ENCODE measurements at regions not wholly inside any gene's neighbourhood (a gene's known extent, or its start where the extent isn't known, plus 50 kb on each side); places are given as distances from the start of the nearest gene placed in this dataset.

DNA sequence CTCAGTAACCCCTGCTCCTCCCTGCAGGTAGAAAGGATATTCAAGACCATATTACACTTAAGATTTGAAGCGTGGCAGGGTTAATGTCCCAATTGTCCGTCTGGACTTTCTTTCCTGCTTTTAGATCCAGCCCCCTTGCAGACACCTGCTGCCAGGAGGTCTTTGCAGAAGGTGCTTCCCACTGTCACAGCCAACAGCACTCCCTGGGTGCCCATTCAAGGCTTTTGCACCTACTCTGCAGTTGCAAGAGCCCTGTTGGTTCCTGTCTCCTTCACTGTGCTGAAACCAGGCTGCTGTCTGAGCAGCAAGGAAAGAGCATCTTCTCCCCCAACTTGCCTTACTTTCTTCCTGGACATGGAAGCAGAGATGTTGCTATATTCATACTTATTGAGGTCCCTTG, 1043.0 kb upstream of the POU3F3 start:
- DNase-seq (ENCODE audit: low read depth in 3 of 3) = no peak

DNA sequence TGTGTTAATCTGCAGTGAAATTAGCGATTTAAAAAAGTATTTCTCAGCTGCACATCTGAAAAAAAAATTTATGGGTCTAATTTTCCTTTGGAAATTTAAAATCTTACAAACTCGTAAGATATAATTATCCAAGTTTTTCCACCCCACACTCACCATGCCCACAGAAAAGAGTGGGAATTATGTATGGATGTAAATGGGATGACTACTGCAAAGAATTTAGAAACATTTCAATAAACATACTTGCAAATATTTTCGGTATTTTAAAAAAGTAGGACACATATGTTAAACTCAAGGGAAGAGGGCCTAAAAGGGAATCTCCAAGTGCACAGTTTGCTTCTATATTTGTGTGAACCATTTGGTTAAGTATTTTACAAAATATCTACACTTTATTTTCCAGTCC, 1039.9 kb upstream of the POU3F3 start:
- DNase-seq (ENCODE audit: low read depth in 3 of 3) = no peak

DNA sequence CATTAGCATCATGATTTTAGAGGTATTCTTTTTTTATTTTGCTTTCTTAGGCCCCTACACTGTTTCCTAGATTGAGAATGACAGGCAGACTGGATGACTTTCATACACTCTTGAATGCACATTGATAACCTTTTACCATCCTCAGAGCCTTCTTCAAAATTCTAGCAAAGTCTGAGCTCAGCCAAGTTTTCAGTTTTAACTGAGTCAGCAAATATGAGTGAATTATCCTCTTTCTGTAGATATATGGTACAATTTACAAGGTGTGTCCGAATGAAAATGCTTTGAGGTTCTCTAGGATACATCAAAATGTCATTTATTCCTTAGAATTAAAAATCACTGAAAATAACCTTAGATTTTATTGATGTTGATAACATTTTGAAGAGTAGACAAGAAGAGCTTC, 1038.2 kb upstream of the POU3F3 start:
- no peak for DNase-seq (ENCODE audit: low read depth in 3 of 3)

DNA sequence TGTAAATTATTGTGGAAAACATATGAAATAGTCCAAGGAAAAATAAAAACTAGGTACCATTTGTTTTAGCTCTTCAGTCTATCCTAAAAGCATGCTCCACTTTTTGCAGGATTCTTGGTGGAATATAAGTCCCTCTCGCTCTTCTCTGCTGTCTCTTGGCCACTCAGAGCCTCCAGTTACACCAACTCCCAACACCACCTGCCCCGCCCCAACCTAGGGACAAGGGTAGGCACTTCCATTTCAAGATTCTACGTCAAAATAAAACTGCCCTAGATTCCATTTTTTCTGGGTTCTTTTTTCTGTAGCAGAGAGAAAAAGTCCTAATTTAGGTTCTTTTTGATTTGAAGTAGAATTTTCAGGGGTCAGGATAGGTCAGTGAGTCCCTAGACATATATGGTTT, 1036.2 kb upstream of the POU3F3 start:
- no peak for DNase-seq (ENCODE audit: low read depth in 3 of 3)

DNA sequence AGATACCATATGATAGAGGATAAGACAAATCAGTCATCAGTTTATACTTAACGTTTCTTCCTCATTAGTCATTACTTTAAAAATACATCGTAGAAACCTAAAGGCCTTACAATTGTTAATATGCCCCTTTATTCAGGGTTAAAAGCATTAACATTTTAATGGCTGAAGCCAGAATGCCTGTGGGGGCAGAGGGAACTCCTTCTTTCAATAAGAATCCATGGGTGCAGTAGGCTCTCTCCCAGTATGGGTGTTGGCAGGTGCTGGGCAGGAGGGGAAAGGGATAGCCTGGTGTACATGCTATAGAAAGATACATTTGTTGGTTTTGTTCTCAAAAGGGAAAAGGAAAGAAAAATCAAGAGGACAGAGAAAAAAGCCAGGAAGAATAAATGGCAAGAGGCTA, 1035.7 kb upstream of the POU3F3 start:
- DNase-seq (ENCODE audit: low read depth in 3 of 3) = no peak

DNA sequence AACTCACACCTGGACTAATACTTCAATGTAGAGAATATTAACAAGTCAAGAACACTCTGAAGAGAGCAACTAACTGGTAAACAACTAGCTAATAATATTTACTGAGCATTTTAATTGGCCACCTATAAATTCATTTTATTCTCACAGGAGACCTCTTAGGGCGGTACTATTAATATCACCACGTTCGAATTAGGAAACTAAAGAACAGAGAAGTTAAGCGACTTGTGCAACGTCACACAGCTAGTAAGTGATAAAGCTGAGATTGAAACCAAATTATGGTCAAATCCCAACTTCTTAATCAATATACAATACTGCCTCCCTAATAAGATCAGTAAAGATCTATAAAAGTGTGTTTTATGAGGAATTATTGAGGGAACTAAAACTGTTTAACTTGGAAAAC, 1034.3 kb upstream of the POU3F3 start:
- DNase-seq (ENCODE audit: low read depth in 3 of 3) = no peak

DNA sequence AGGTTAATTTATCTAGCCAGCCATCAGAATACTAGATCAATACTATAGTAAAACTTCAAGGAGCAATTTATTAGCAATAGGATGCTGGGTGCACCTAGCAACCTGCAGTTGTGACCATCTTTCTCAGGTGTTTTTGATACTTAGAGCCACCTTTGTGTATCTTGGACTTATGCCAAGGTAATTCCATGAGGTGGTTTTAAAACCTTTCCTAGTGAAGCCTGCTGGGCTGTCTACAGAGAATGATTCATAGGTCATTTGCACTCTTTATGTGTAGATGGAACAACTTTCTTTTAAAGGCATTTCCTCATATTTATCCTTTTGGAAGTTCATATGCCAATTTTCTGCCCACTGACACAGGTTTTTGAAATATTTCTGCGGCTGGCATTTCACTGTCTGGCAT, 1030.1 kb upstream of the POU3F3 start:
- DNase-seq (ENCODE audit: low read depth in 3 of 3) = no peak

DNA sequence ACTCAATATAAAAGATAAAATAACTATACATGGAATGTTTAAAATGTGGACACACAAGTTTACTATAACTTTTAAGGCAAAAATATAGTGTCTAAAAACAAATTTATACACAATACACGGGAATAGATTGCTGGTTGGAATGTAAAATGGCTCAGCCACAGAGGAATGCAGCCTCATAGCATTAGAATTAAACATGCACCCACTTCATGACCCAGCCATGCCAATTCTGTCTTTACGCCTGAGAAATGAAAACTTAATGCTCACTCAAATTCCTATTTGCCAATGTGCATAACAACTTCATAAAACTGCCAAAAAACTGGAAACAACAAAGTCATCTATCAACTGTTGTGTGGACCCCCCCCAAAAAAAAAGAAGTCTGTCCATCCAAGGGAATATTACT, 1006.6 kb upstream of the POU3F3 start:
- DNase-seq (ENCODE audit: low read depth in 3 of 3) = no peak

DNA sequence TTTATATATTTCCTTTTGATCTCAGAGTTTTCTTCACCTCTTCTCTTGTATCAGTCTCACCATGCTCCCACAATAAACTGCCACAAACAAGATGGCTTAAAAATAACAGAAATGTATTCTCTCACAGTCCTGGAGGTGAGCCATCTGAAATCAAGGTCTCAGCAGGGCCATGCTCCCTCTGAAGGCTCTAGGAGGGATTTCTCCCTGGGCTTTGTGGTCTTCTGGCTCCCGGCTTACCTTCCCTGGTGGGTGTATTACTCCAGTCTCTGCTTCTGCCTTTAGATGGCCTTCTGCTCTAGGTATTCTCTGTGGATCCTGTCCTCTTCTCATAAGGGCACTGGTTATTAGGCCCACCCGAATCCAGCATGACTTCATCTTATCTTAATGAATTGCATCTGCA, 994.7 kb upstream of the POU3F3 start:
- no peak for DNase-seq (ENCODE audit: low read depth in 3 of 3)

DNA sequence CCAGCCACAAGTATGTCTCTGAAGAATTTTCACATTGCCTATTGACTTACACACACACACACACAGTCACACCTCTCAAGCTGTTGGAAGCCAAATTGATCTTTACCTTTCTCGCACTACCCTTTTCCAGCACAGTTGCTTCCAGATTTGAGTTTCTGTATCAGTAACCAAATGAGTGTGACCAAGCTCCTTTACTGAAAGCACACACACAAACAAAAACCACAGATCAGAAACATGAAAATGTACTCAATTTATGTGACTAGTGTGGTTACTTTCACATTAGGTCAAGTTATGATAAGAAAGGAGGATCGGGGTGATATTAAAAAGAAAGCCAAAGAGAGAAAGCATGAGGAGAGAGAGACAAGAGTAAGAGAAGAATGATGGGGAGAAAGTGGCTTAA, 993.9 kb upstream of the POU3F3 start:
- DNase-seq (ENCODE audit: low read depth in 3 of 3) = no peak

DNA sequence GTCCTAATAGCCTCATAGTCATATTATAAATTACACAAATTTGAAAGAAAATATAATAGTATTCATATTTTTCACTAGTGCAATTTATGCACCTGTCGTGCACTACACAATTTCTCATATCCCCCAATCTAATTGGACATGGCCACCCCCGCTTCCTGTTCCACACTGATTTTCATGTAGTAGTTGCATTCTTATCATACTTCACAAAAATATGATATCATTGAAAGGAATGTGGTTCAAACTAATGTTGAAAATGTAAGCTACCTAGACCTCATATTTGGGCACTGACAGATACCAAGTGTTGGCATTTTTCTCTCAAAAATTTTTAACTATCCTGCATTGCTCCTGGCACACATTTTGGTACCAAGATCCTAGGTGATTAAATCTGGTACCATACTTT, 985.5 kb upstream of the POU3F3 start:
- no peak for DNase-seq (ENCODE audit: low read depth in 3 of 3)

DNA sequence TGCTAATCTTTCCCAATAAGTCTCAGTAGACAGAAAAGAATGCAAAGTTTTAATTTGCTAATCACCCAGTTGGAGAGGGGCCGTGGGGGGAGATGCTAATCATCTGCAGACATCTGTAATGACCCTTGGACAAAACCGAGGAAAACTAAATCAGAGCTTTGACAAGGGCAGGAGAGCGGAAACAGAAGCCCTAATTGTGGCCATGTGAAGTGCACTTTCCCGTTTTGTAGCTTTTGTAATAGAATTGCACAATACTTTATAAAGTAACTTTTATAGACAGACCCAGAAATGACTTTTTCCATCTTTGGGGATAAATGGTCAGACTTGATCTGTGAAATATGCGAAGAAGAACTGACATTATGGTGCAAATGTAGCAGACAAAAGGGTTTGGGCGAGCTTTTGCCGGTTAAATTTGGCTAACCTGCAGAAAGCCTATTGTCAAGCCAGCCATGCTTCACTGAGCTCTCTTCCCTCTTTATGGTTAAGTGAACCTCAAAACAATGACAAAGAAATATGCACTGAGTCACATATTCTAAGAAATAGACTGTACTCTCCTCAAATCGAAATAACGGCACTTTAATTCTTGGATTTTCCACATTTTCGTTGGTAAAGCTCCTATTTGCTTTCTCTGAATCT, 980.1 kb upstream of the POU3F3 start:
- no peak for DNase-seq (ENCODE audit: low read depth in 3 of 3)

DNA sequence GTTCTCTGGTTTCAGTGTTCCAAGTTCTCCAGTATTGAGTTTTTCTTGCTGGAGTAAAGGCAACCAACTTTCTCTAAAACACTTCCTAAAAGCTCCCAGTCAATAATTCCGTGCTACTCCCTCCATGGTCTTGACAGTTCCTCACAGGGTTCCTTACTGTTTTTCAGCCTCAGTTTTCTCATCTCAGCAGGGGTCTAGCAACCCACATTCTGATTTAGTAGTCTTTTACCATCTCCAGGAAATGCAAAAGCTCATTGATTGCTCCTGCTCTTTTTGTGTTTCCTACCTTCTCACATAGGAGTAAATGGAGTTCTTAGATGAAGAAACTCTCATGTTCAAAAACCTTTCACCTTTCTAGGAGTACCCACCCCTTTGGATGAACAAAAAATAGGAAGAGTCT, 978.8 kb upstream of the POU3F3 start:
- no peak for DNase-seq (ENCODE audit: low read depth in 3 of 3)

DNA sequence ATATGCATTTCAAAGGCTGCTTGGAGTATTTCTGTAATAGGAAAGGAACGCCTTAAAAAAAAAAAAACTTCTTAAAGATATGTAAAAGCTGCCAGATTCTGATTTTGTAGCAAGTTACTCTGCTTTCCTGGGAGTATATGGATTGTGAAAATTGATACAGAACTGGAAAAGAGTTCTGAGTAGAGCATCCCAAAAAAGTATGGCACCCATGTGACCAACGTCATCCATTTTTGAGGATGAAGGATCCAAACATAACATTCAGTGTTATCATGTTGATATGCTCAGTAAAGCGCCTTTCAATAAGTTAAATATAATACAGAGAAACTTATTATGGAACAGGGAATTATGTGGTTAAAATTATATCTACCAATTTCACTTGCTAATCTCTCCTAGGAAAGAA, 978.4 kb upstream of the POU3F3 start:
- no peak for DNase-seq (ENCODE audit: low read depth in 3 of 3)

DNA sequence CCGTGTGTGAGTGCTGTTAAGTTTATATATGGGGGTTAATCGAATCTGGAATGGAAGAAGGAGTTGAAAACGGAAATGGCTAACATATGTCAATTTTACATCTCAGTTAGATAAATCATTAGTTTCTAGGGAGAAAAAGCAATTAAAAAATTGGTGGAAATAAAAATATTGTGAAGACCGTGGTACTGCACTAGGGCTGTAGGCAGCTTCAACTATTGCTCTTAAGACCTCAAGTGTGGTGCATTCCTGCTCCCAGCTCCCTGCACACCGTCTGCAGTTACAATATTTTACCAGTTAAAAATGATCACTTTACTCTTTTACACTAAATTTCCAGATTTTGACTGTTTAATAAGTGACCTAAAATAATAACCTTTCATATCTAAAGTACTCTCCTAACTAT, 977.3 kb upstream of the POU3F3 start:
- no peak for DNase-seq (ENCODE audit: low read depth in 3 of 3)

DNA sequence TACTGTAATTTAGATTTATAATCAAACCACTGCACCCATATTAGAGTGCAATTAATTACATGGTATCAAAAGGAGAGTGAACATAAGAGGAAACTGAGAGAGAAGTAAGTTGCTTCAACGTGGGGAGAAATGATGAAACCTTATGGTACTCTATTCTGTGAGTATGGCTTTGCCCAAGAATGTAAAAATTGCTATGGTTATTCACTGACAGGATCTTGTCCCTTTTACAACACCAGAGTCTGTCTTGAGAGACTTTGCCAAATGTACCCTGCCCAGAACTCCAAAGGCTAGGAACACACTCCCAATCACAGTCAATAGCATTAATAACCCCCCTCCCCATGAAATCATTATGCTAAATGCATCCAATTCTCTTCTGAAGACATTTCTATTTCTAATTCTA, 974.8 kb upstream of the POU3F3 start:
- no peak for DNase-seq (ENCODE audit: low read depth in 3 of 3)

DNA sequence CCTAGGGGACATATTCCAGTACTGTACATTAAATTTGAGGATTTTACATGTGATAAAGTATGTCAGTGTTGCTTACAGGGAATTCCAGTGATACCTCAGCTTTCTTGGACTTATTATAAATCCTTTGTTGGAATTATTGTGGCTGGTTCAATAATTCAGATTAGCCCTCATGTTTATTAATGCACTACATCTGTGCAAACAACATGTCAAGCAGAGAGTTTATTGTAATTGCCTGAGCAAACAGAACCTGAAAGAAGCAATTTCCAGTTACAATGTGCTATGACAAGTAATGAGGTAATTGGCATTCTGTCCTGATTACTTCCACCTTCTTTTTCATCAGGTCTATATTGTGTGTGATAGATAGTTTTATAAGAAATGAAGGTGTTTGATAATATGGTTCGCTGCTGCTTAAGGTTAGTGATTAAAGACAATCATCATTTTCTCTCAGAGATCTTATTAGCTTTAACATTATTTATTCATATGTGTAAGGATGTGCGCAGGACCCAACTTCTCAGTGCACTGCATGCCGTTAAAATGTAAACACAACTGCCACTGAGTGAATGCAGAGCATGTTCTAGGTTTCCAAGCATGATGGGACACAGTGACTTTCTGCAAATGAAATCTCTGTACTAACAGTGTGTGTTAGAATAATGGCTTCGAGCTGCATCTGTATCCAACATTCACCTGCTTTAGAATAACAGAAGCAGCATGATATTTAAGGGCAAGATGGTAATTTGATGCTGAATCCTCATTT, 973.7 kb upstream of the POU3F3 start:
- no peak for DNase-seq (ENCODE audit: low read depth in 3 of 3)

DNA sequence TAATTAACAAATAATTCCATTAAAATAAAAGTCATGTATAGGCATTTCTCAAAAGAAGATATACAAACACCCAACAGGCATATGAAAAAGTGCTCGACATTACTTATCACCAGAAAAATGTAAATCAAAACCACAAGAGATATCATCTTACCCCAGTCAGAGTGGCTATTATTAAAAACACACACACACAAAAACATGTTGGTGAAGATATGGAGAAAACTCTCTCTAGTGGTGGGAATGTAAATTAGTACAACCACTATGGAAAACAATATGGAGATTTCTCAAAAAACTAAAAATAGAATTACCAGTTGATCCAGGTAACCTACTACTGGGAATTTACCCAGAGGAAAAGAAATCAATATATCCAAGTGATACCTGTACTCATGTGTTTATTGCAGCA, 966.3 kb upstream of the POU3F3 start:
- no peak for DNase-seq (ENCODE audit: low read depth in 3 of 3)

DNA sequence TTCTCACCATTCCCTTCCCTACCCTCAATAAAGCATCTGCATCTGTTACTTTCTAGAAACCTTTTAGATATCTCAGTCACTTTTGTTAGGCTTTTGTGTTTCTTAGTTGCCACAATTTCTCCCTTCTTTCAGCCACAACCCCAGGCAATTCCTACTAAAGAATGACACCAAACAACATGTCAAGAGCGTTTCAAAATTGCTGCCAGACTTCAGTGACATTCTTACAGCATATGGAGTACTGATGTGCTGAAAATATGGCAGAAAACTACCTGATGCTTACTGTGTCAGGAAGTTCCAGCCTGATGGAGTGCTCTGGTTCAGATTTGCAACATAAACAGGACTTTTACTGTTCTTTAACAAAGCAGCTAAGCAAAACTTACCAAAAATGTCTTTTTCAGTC, 957.7 kb upstream of the POU3F3 start:
- no peak for DNase-seq (ENCODE audit: low read depth in 3 of 3)

DNA sequence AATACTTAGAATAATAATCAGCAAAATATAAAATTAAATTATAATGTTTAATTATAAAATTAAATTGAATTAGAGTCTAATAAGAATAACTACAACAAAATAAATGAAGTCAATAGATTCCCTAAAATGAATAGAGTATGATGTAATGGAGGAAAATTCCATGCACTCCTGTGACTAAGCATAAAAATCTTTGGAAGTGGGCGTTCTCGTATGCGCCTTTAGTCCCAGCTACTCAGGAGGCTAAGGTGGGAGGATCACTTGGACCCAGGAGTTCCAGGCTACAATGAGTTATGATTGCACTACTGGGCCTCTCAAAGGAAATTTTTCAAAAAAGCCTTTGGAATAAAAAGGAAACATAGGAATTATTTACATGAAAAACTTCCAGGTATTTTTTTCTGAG, 955.4 kb upstream of the POU3F3 start:
- DNase-seq (ENCODE audit: low read depth in 3 of 3) = no peak

DNA sequence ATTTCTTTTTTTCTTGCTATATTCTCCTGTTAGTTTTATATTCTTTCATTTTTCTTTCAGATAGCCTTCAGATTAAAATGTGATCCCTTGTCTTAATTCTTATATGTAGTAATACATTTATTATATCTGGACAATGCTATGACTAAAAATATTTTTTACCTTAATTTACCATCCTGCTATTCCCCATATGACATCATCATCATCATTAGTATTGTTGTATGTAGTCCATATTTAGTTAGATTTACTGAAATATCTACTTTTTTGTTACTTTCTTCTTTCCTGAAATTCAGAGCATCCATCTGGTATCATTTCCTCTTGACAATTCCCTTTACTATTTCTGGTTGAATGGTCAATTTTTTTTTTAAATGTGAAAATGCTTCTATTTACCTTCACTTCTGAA, 951.6 kb upstream of the POU3F3 start:
- no peak for DNase-seq (ENCODE audit: low read depth in 3 of 3)

DNA sequence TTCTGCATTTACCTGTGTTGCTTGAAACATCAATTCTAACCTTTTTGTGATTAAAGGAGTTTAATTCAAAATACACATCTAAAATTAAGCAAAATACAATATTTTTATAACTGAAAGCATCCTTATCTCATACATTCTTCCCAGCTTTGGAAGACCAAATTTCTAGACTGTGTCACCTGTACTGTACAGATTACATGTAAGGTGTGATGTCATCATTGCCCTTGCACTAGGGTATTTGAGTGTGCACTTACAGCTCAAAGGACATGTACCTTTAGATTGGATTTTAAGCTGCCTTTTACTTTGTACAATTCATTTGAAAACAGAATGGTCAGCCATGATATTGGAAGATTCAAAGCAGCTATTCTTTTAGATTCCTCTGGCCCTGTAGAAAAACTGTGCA, 932.8 kb upstream of the POU3F3 start:
- no peak for DNase-seq (ENCODE audit: low read depth in 3 of 3)

DNA sequence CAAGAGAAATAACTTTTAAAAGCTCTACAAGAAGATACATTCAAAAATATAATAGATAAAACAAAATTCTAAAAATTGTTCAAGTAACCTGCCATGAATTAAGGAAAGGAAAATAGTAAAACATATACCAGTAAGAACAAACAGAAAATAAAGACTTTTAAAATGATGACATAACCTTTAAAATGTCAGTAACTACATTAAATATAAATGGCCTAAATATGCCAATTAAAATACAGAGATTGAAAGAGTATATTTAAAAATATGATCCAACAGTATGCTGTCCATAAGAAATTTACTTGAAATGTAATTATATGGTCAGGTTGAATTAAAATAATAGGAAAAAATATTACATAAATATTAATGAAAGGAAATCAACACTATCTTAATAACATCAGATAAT, 911.7 kb upstream of the POU3F3 start:
- DNase-seq (ENCODE audit: low read depth in 3 of 3) = no peak

DNA sequence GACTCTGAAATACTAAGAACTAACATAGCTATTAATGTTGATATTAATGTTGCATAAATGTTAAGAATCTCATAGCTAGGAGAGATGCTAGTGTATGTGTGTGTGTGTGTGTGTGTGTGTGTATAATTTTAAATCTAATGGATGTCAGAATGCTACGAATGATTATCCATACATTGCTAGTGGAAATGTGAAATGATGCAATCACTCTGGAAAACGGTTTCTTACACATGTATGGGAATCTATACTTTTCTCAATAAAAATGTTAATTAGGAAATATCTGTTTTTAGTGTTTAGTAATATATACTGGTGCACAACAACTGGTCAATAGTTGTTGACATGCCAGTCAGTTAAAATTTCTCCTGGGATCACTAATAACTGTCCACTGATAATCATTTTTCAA, 908.8 kb upstream of the POU3F3 start:
- no peak for DNase-seq (ENCODE audit: low read depth in 3 of 3)
